GM13977 (cell line): ENCODE measurements at regions not wholly inside any gene's neighbourhood (a gene's known extent, or its start where the extent isn't known, plus 50 kb on each side); places are given as distances from the start of the nearest gene placed in this dataset.

Source experiments
- DNase-seq: peaks from one replicate; pipeline ENCODE4 v3.0.0; 2012; ENCODE audit warnings: low spot score
- in situ Hi-C: fragments of 300-500 bp; cut with MboI; formaldehyde crosslinking; loops from one replicate; pipeline ENCODE4 v1.12.0; 2022; ENCODE audit warnings: low sequenced_read_pairs, low pct_unique_long_range_greater_than_20kb, mixed read lengths, inconsistent platforms; ENCODE audit not compliant: unreplicated experiment
- TF ChIP-seq, protein P1 (sequence below): IDR thresholded peaks from 2 replicates; pipeline ENCODE4 v1.5.1; 2012; ENCODE audit warnings: mild to moderate bottlenecking, control low read depth; ENCODE audit not compliant: insufficient read depth; ENCODE audit errors: extremely low read depth, missing control alignments

DNA sequence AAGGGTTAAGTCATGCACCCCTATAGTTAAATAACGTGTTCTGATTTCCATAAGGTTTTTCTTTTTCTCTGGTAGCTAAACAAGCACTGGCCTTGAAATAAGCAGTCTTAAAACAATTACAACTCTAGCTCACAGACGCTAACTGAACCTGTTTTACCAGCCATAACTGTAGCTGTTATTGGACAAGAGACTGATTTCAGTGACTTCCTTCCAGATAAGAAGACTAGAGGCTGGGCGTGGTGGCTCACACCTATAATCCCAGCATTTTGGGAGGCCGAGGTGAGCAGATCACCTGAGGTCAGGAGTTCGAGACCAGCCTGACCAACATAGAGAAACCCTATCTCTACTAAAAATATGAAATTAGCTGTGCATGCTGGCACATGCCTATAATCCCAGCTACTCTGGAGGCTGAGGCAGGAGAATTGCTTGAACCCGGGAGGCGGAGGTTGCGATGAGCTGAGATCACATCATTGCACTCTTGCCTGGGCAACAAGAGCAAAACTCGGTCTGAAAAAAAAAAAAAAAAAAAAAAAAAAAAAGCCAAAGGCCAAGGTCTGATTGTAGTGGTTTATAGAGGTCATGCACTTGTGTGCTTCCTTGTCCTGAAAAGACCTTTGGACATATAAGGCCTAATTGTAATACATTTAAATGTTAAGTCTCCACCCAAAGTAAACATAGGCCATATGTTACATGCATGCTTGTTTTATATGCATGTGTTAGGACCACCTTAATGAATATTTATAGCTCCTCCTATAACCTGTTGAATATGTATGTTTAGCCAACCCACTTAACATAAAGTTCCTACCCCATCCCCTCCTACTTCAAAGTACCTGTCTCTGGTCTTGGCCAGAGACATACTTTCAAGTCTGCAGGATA lies 319.5 kb upstream of the CA10 start:
- no peak for DNase-seq
- TF ChIP-seq, protein P1, sequence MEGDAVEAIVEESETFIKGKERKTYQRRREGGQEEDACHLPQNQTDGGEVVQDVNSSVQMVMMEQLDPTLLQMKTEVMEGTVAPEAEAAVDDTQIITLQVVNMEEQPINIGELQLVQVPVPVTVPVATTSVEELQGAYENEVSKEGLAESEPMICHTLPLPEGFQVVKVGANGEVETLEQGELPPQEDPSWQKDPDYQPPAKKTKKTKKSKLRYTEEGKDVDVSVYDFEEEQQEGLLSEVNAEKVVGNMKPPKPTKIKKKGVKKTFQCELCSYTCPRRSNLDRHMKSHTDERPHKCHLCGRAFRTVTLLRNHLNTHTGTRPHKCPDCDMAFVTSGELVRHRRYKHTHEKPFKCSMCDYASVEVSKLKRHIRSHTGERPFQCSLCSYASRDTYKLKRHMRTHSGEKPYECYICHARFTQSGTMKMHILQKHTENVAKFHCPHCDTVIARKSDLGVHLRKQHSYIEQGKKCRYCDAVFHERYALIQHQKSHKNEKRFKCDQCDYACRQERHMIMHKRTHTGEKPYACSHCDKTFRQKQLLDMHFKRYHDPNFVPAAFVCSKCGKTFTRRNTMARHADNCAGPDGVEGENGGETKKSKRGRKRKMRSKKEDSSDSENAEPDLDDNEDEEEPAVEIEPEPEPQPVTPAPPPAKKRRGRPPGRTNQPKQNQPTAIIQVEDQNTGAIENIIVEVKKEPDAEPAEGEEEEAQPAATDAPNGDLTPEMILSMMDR = no peak
- in situ Hi-C loops = no loop called here

DNA sequence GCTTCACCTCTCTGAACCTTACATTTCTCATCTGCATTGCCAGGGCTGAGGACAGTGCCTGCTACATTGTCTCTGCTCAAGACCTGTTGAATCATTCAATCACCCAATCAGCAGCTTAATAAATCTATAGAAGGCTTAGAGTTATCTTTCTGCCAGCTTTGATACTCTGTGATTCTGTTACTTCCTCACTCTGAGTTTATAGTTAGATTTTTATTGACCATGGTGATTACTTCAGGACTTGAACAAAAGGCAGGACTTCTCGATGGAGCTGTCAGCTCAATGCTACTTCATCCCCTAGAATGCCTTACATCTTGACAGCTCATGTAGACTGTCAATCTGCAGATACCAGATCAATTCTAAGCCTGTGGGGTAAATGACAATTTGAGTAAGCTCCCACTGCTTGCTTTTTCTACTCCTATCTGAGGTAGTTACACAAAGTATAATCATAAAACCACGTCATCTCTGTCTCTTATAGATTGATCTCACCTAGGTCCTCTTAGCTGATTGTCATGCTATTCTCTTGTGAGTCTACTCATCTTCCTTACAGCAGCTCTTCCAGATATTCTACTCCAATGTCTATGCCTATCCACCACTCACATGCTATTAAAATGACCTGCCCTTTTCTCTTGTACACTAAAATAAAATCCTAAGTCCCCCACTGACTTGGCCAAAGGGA lies 318.3 kb upstream of the CA10 start:
- in situ Hi-C loops = no loop called here

DNA sequence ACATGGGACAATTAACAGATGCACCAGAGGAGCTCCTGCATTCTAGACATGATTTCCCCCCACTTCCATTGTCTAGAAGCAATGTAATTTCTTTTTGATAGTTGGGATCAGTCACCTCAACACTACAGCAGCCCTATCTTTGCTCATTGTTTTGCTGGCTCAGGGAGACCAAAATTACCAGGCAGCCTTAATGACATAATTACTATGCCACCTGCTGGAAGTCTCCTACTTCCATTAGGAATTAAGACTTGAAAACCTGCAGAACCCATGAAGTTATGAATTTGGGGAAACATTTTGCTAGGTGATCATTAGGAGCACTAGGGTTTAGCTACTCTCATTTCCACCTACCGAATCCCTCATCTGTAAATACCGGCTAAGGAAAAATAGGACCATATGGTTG lies 312.0 kb upstream of the CA10 start:
- DNase-seq = no peak
- in situ Hi-C loops = no loop called here
- TF ChIP-seq, protein P1 = no peak

More for the DNA sequence above, 318.3 kb upstream of the CA10 start:
- TF ChIP-seq, protein P1 = no peak
- DNase-seq = no peak

DNA sequence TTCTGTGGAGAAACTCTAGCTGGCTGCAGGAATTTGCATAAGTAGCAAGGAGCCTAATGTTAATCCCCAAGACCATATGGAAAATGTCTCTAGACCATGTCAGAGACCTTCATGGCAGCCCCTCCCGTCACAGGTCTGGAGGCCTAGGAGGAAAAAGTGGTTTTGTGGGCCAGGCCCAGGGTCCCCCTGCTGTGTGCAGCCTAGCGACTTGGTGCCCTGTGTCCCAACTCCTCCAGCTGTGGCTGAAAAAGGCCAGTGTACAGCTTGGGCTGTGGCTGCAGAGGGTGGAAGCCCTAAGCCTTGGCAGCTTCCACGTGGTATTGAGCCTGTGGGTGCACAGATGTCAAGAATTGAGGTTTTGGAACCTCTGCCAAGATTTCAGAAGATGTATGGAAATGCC lies 306.9 kb upstream of the CA10 start:
- TF ChIP-seq, protein P1 = no peak
- DNase-seq = no peak
- in situ Hi-C loops = no loop called here

DNA sequence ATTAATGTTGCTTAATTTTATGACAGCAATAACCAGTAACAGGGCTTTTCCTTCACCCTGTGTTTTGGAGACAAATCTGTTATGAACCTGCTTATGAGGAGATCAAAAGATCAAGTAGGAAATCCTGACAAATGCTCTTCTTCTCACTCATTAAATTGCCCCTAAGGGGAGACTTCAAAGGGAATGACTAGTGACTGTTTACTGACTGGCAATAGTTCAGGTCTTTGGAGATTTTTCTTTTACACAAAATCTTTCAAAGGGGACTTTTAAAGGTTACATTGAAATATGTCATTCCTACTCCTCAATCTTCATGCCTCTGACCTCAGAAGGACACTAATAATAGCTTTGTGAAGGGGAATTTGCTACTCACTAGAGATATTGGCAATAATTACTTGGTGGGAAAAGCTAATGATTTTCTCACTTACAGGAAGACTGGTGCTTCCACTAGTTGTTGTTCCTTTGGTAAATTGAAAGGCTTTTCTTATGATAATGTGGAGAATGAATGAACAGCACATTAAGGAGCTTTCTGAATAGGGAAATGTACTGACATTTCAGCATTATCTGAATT lies 292.9 kb upstream of the CA10 start:
- TF ChIP-seq, protein P1 = no peak

DNA sequence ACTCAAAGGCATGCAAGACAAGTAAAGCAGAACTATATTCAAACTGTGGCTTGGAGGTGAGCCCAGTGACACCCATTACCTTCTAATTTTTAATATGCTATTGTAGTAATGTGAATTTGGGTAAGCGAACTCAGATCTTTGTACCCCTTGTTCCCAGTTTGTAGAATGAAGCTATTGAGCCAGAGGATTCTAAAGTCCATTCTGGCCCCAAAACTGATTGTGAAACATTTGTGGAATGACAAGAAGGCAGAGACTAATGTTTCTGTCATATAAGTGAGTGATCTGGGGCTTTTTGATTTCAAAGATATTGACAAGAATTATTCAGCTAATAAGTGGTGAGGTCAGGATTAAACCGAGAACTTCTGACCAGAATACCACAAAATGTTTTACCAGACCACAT lies 283.8 kb upstream of the CA10 start:
- no peak for DNase-seq
- in situ Hi-C loops = no loop called here
- TF ChIP-seq, protein P1 = no peak

More for the DNA sequence above, 292.9 kb upstream of the CA10 start:
- DNase-seq = no peak
- in situ Hi-C loops = no loop called here
